Suprapubic skin (tissue), 4 donors: ENCODE measurements at regions not wholly inside any gene's neighbourhood (a gene's known extent, or its start where the extent isn't known, plus 50 kb on each side); places are given as distances from the start of the nearest gene placed in this dataset.

Experiments used
- EP300 ChIP-seq: sonication (generic); formaldehyde crosslinking; IDR thresholded peaks from one replicate; pipeline ENCODE4 v1.6.1; 2017; ENCODE audit warnings: antibody characterized with exemption
- POLR2A ChIP-seq, 2 donors: fragments of 450-650 bp; IDR thresholded peaks; one replicate each; pipeline ENCODE4 v1.6.1; 2017; ENCODE audit warnings: antibody characterized with exemption in 2 of 2, mild to moderate bottlenecking in 2 of 2, moderate library complexity in 2 of 2
- POLR2AphosphoS5 ChIP-seq, 3 donors: sonication (generic); formaldehyde crosslinking; IDR thresholded peaks; one replicate each; pipeline ENCODE4 v1.6.1; 2017; ENCODE audit warnings: antibody characterized with exemption in 3 of 3
- TF ChIP-seq, protein P1 (sequence below), 2 donors: fragments of 200-600 bp in 1 of 2; fragments of 450-650 bp in 1 of 2; sonication (generic) in 1 of 2; IDR thresholded peaks; one replicate each; pipeline ENCODE4 v1.5.1; 2016 to 2019; ENCODE audit warnings: antibody characterized with exemption in 2 of 2, mild to moderate bottlenecking in 1 of 2, moderate library complexity in 1 of 2

DNA sequence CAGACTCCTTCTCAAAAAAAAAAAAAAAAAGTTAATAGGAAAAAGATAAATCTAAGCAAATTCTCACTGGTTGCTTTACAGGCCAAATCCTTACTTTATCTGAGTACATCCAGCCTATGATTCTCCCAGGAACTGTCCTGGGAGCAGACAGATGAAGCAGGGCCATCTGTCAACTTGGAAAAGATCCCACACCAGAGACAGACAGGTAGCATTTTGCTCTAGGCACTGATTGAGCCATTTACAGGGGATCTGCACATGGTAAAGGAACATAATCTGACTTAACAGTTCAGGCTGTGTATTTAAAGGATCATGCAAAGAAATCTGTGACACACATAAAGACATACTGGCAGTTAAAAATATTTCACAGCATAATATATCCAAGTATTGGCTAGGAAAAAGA lies 1006.5 kb downstream of the TBL1XR1 start:
- TF ChIP-seq, protein P1, sequence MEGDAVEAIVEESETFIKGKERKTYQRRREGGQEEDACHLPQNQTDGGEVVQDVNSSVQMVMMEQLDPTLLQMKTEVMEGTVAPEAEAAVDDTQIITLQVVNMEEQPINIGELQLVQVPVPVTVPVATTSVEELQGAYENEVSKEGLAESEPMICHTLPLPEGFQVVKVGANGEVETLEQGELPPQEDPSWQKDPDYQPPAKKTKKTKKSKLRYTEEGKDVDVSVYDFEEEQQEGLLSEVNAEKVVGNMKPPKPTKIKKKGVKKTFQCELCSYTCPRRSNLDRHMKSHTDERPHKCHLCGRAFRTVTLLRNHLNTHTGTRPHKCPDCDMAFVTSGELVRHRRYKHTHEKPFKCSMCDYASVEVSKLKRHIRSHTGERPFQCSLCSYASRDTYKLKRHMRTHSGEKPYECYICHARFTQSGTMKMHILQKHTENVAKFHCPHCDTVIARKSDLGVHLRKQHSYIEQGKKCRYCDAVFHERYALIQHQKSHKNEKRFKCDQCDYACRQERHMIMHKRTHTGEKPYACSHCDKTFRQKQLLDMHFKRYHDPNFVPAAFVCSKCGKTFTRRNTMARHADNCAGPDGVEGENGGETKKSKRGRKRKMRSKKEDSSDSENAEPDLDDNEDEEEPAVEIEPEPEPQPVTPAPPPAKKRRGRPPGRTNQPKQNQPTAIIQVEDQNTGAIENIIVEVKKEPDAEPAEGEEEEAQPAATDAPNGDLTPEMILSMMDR (IDR thresholded peaks at IDR 0.05) = no peak
- no peak for TF ChIP-seq EP300
- TF ChIP-seq POLR2A (IDR thresholded peaks at IDR 0.05) = no peak
- no peak for TF ChIP-seq POLR2AphosphoS5 (IDR thresholded peaks at IDR 0.05)
